ENCODE measurements at regions not wholly inside any gene's neighbourhood (a gene's known extent, or its start where the extent isn't known, plus 50 kb on each side); places are given as distances from the start of the nearest gene placed in this dataset.

DNA sequence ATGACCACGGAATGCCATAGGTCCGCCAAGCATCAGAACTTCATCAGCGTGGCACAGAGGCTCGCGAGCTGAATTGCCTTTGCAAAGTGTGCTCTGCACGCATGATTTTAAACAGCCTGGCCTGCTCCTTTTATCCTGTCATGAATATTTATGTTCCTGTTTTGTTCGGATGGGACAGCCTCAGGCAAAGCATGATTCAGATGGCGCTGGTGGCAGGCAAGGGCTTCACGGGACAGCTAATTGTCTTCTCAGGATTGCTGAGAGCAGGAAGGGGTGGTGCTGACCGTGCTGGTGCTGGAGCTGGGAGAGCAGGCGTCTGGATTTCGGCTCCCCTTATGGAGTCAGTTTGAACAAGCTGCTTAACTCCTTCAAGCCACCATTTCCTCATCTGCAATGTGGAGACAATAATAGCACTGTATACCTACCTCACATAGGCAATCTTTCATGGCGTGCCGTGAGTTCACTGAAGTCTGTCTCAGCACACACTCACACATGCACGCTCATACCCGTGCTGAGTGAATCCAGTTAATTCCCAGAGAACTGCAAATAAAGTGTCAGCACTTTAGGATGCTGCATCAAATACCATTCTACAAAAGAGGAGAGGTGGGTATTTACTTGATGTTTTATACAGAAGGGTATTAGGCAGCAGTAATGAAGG is 79.7 kb upstream of the APCDD1 start:
- TF ChIP-seq, protein P1, sequence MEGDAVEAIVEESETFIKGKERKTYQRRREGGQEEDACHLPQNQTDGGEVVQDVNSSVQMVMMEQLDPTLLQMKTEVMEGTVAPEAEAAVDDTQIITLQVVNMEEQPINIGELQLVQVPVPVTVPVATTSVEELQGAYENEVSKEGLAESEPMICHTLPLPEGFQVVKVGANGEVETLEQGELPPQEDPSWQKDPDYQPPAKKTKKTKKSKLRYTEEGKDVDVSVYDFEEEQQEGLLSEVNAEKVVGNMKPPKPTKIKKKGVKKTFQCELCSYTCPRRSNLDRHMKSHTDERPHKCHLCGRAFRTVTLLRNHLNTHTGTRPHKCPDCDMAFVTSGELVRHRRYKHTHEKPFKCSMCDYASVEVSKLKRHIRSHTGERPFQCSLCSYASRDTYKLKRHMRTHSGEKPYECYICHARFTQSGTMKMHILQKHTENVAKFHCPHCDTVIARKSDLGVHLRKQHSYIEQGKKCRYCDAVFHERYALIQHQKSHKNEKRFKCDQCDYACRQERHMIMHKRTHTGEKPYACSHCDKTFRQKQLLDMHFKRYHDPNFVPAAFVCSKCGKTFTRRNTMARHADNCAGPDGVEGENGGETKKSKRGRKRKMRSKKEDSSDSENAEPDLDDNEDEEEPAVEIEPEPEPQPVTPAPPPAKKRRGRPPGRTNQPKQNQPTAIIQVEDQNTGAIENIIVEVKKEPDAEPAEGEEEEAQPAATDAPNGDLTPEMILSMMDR (conservative IDR thresholded peaks at IDR 0.05), result no peak
- TF ChIP-seq ZFX (IDR thresholded peaks at IDR 0.05), result no peak
